ENCODE measurements at regions not wholly inside any gene's neighbourhood (a gene's known extent, or its start where the extent isn't known, plus 50 kb on each side); places are given as distances from the start of the nearest gene placed in this dataset.

- H3K4me3 ChIP-seq (ENCODE audit: low read depth, low read length): no peak overlapping the region
- TF ChIP-seq CTCF (IDR thresholded peaks at IDR 0.05; ENCODE audit: insufficient read depth, low read depth, low read length, missing control alignments): no peak
- DNase-seq (ENCODE audit: low read depth): no peak
Measured at GRCh38 chr3:137259089-137259488, 301.3 kb downstream of the IL20RB start.

GRCh38 chr3:137259701-137260100, 301.9 kb downstream of the IL20RB start:
- no peak for TF ChIP-seq CTCF (IDR thresholded peaks at IDR 0.05; ENCODE audit: insufficient read depth, low read depth, low read length, missing control alignments)
- DNase-seq (ENCODE audit: low read depth): no peak
- no peak overlapping the region for H3K4me3 ChIP-seq (ENCODE audit: low read depth, low read length)

GRCh38 chr3:137264071-137264820, 306.5 kb downstream of the IL20RB start:
- H3K4me3 ChIP-seq (ENCODE audit: low read depth, low read length): no peak overlapping the region
- TF ChIP-seq CTCF (IDR thresholded peaks at IDR 0.05; ENCODE audit: insufficient read depth, low read depth, low read length, missing control alignments): no peak
- no peak for DNase-seq (ENCODE audit: low read depth)

GRCh38 chr3:137264843-137265330, 307.1 kb downstream of the IL20RB start:
- no peak for TF ChIP-seq CTCF (IDR thresholded peaks at IDR 0.05; ENCODE audit: insufficient read depth, low read depth, low read length, missing control alignments)
- H3K4me3 ChIP-seq (ENCODE audit: low read depth, low read length): no peak overlapping the region

GRCh38 chr3:137282871-137283270, 325.1 kb downstream of the IL20RB start:
- no peak for DNase-seq (ENCODE audit: low read depth)
- H3K4me3 ChIP-seq (ENCODE audit: low read depth, low read length): no peak overlapping the region
- TF ChIP-seq CTCF (IDR thresholded peaks at IDR 0.05; ENCODE audit: insufficient read depth, low read depth, low read length, missing control alignments): no peak

More at GRCh38 chr3:137264843-137265330, 307.1 kb downstream of the IL20RB start:
- DNase-seq (ENCODE audit: low read depth): no peak

GRCh38 chr3:137285924-137286323, 328.1 kb downstream of the IL20RB start:
- no peak for DNase-seq (ENCODE audit: low read depth)
- no peak overlapping the region for H3K4me3 ChIP-seq (ENCODE audit: low read depth, low read length)
- TF ChIP-seq CTCF (IDR thresholded peaks at IDR 0.05; ENCODE audit: insufficient read depth, low read depth, low read length, missing control alignments): no peak

- no peak for DNase-seq (ENCODE audit: low read depth)
- no peak overlapping the region for H3K4me3 ChIP-seq (ENCODE audit: low read depth, low read length)
- no peak for TF ChIP-seq CTCF (IDR thresholded peaks at IDR 0.05; ENCODE audit: insufficient read depth, low read depth, low read length, missing control alignments)
Measured at GRCh38 chr3:137293086-137293485, 335.3 kb downstream of the IL20RB start.
